Endothelial cell of umbilical vein (primary cell): ENCODE measurements at regions not wholly inside any gene's neighbourhood (a gene's known extent, or its start where the extent isn't known, plus 50 kb on each side); places are given as distances from the start of the nearest gene placed in this dataset.

Experiments
- BruUV-seq: library from RNA; stranded (reverse); fragments of 400-500 nt; replicated peaks from 2 replicates; lab custom pipeline; 2021; lab: Mats Ljungman, UMichigan
- CTCF ChIA-PET: fragments of 300-600, 350-600 bp; sonication (Branson Sonifier 250); formaldehyde crosslinking; loops from one replicate; lab custom pipeline; 2021; ENCODE audit warnings: antibody characterized with exemption, inconsistent platforms; lab: Charles Lee
- POLR2A ChIA-PET: fragments of 300-600, 350-600 bp; sonication (Branson Sonifier 250); formaldehyde crosslinking; loops from one replicate; lab custom pipeline; 2021; ENCODE audit warnings: antibody characterized with exemption, inconsistent platforms; lab: Charles Lee
- DNase-seq: peaks from one replicate; pipeline ENCODE4 v3.0.0-alpha.2; 2011; ENCODE audit warnings: low read depth, low spot score
- FAIRE-seq: peaks from 2 replicates; lab custom pipeline; 2011; peaks lifted over from hg19 to GRCh38; lab: Jason Lieb, UNC
- H2AFZ ChIP-seq: 2 replicates; pipeline ENCODE4 v1.6.0; 2012; ENCODE audit warnings: low read depth, low read length, control low read depth, inconsistent platforms
- H3K27ac ChIP-seq: 2 replicates; pipeline ENCODE4 v1.5.1; 2011; ENCODE audit warnings: low read depth, mild to moderate bottlenecking, control low read depth, low read length, moderate library complexity; ENCODE audit not compliant: insufficient read depth
- H3K27me3 ChIP-seq, 2 experiments: 2 replicates each; pipeline versions ENCODE4 v1.6.0 to v1.6.1; 2011; ENCODE audit warnings: low read length in 2 of 2, mixed read lengths in 1 of 2; ENCODE audit not compliant: control insufficient read depth in 2 of 2, insufficient read depth in 2 of 2
- H3K36me3 ChIP-seq, 2 experiments: 2 replicates in 1 of 2; 3 replicates in 1 of 2; pipeline ENCODE4 v1.5.1; 2011; ENCODE audit warnings: low read length in 2 of 2, mild to moderate bottlenecking in 1 of 2, moderate library complexity in 1 of 2; ENCODE audit not compliant: control insufficient read depth in 2 of 2, insufficient read depth in 2 of 2; ENCODE audit errors: extremely low read depth in 1 of 2
- H3K4me1 ChIP-seq: 3 replicates; pipeline ENCODE4 v1.5.1; 2011; ENCODE audit warnings: mild to moderate bottlenecking, low read length; ENCODE audit not compliant: control insufficient read depth, insufficient read depth; ENCODE audit errors: extremely low read depth
- H3K4me2 ChIP-seq: 2 replicates; pipeline ENCODE4 v1.6.1; 2011; ENCODE audit warnings: low read length, control low read depth, mixed read lengths; ENCODE audit not compliant: insufficient read depth
- H3K4me3 ChIP-seq, 3 experiments: fragments of 200-600 bp in 1 of 3; sonication (generic), shearing (Covaris generic) in 1 of 3; replicated peaks in 1 of 3; 2 replicates each; pipeline ENCODE4 v1.5.1; 2011 to 2016; ENCODE audit warnings: control low read depth in 3 of 3, low read length in 3 of 3, mild to moderate bottlenecking in 2 of 3, inconsistent platforms in 1 of 3, low read depth in 1 of 3, moderate library complexity in 1 of 3; ENCODE audit not compliant: insufficient read depth in 1 of 3
- H3K79me2 ChIP-seq: 2 replicates; pipeline ENCODE4 v1.6.0; 2012; ENCODE audit warnings: low read length, inconsistent platforms; ENCODE audit not compliant: control insufficient read depth, insufficient read depth
- H3K9ac ChIP-seq: replicated peaks from 2 replicates; pipeline ENCODE3; 2011; ENCODE audit warnings: low read length, control low read depth; ENCODE audit not compliant: insufficient read depth; ENCODE audit errors: extremely low read depth
- H3K9me1 ChIP-seq: replicated peaks from 3 replicates; pipeline ENCODE4 v1.6.0; 2011; ENCODE audit warnings: mild to moderate bottlenecking, low read length; ENCODE audit not compliant: control insufficient read depth, insufficient read depth; ENCODE audit errors: extremely low read depth
- H3K9me3 ChIP-seq: replicated peaks from 2 replicates; pipeline ENCODE4 v1.5.1; 2012; ENCODE audit warnings: low read length, inconsistent platforms; ENCODE audit not compliant: control insufficient read depth, insufficient read depth
- H4K20me1 ChIP-seq: replicated peaks from 2 replicates; pipeline ENCODE3; 2011; ENCODE audit warnings: mild to moderate bottlenecking, low read length; ENCODE audit not compliant: control insufficient read depth, insufficient read depth; ENCODE audit errors: extremely low read depth
- CTCF ChIP-seq, 2 donors: IDR thresholded peaks; 1 replicate in 1 of 2; 2 replicates in 1 of 2; pipeline ENCODE4 v1.5.1; 2011; ENCODE audit warnings: low read length in 2 of 2, mild to moderate bottlenecking in 2 of 2, moderate library complexity in 2 of 2, control low read depth in 1 of 2, inconsistent platforms in 1 of 2, low read depth in 1 of 2; ENCODE audit not compliant: insufficient read depth in 1 of 2; ENCODE audit errors: extremely low read depth in 1 of 2
- EZH2 ChIP-seq: IDR thresholded peaks from 2 replicates; pipeline ENCODE4 v1.6.1; 2012; ENCODE audit warnings: borderline replicate concordance, low read depth, mild to moderate bottlenecking, moderate library complexity, low read length, inconsistent platforms; ENCODE audit not compliant: severe bottlenecking
- FOS ChIP-seq: IDR thresholded peaks from 2 replicates; pipeline ENCODE4 v1.6.1; 2011; ENCODE audit warnings: mild to moderate bottlenecking, low read length, moderate library complexity, borderline replicate concordance; ENCODE audit not compliant: insufficient read depth
- GATA2 ChIP-seq: IDR thresholded peaks from 2 replicates; pipeline ENCODE4 v1.7.0; 2011; ENCODE audit warnings: low read depth, mild to moderate bottlenecking, moderate library complexity, mixed read lengths, low read length; ENCODE audit not compliant: insufficient read length, insufficient read depth
- dilution Hi-C: fragments of 300-500 bp; cut with MboI; formaldehyde crosslinking; loops from one replicate; pipeline ENCODE4 v1.15.0; 2019; ENCODE audit warnings: low sequenced_read_pairs; ENCODE audit not compliant: extremely low pct_ligation_motif_present
- intact Hi-C: fragments of 100-400 bp; cut with micrococcal nuclease; formaldehyde crosslinking; loops from one replicate; pipeline ENCODE4 v1.10.0; 2022

GRCh38 chrX:128781506-128781905, 729.3 kb upstream of the ACTRT1 start:
- Histone ChIP-seq H3K4me1 (no peaks in the 10 kb centered on the region), H3K27me3 (no peaks in the 10 kb centered on the region), H3K4me3 (no peak overlapping the region), H3K9ac (no peak overlapping the region), H3K9me3 (no peaks in the 10 kb centered on the region), H4K20me1 (no peaks in the 10 kb centered on the region), H3K36me3 (no peaks in the 10 kb centered on the region), H3K4me2 (no peak overlapping the region), H3K9me1 (no peaks in the 10 kb centered on the region), H3K79me2 (no peaks in the 10 kb centered on the region), H2AFZ (no peak overlapping the region), H3K27ac (no peak overlapping the region)
- no peak for DNase-seq
- no TSS peak for BruUV-seq
- ChIA-PET CTCF (no interaction called here), POLR2A (no interaction called here)
- TF ChIP-seq FOS: no peak
- TF ChIP-seq CTCF (IDR thresholded peaks at IDR 0.05; ENCODE audit: extremely low read depth in 1 of 2, insufficient read depth in 1 of 2, low read depth in 1 of 2, low read length in 2 of 2): peak in 1 of 2 donors; percentile 10
- dilution Hi-C loops: no loop called here
- intact Hi-C loops: loop anchor here (2.0 kb wide), 1 partner anchor 675 kb away; no protein-coding TSS in a partner anchor
- FAIRE-seq: no peak

- DNase-seq: no peak
- no peak overlapping the region for H3K4me3 ChIP-seq
- no peak overlapping the region for H2AFZ ChIP-seq
- H3K9me3 ChIP-seq: no peaks in the 10 kb centered on the region
- H3K36me3 ChIP-seq: no peaks in the 10 kb centered on the region
- BruUV-seq: no TSS peak
- intact Hi-C loops (loop anchor here (2.0 kb wide), 1 partner anchor 674 kb away; no protein-coding TSS in a partner anchor), dilution Hi-C loops (no loop called here)
- H3K4me2 ChIP-seq: no peak overlapping the region
- no peaks in the 10 kb centered on the region for H3K27me3 ChIP-seq
- TF ChIP-seq GATA2 (no peak), EZH2 (no peak)
- H4K20me1 ChIP-seq: no peaks in the 10 kb centered on the region
- FAIRE-seq: no peak
- H3K9ac ChIP-seq: no peak overlapping the region
- H3K4me1 ChIP-seq: no peaks in the 10 kb centered on the region
- no peaks in the 10 kb centered on the region for H3K79me2 ChIP-seq
- H3K27ac ChIP-seq: no peak overlapping the region
- H3K9me1 ChIP-seq: no peaks in the 10 kb centered on the region
- POLR2A ChIA-PET: no interaction called here
- CTCF ChIA-PET: no interaction called here
Measured at GRCh38 chrX:128780934-128781333, 728.7 kb upstream of the ACTRT1 start.
